ENCODE measurements at regions not wholly inside any gene's neighbourhood (a gene's known extent, or its start where the extent isn't known, plus 50 kb on each side); places are given as distances from the start of the nearest gene placed in this dataset.

GRCh38 chr3:188067932-188068331, 86.0 kb upstream of the LPP start:
- TF ChIP-seq POLR2A (IDR thresholded peaks at IDR 0.05; ENCODE audit: borderline replicate concordance, extremely low read depth, insufficient read depth, insufficient read length), result no peak
- no peak for TF ChIP-seq CTCF (IDR thresholded peaks at IDR 0.05 in 2 of 3, conservative IDR thresholded peaks at IDR 0.05 in 1 of 3; ENCODE audit: borderline replicate concordance in 1 of 3, insufficient read depth in 1 of 3, low read depth in 2 of 3, low read length in 2 of 3)
- no peak for TF ChIP-seq POLR2AphosphoS5 (IDR thresholded peaks at IDR 0.05; ENCODE audit: low read depth, low read length)
- TF ChIP-seq ELF1 (IDR thresholded peaks at IDR 0.05; ENCODE audit: borderline replicate concordance, low read depth), result no peak
- TF ChIP-seq EZH2 (IDR thresholded peaks at IDR 0.05), result no peak
- TF ChIP-seq ZFX (IDR thresholded peaks at IDR 0.05), result no peak
- TF ChIP-seq FOSL1 (IDR thresholded peaks at IDR 0.05; ENCODE audit: low read depth), result no peak

Measured in HCT116 (cell line).